HEK293 (cell line): ENCODE measurements at regions not wholly inside any gene's neighbourhood (a gene's known extent, or its start where the extent isn't known, plus 50 kb on each side); places are given as distances from the start of the nearest gene placed in this dataset.

ENCODE experiments used
- CTCF ChIA-PET: fragments of 350-600 bp; formaldehyde crosslinking; extraction: SDS; loops from one replicate; lab custom pipeline; 2021; ENCODE audit warnings: antibody characterized with exemption; lab: Yijun Ruan, JAX
- POLR2A ChIA-PET: fragments of 300-600 bp; formaldehyde crosslinking; extraction: SDS; loops from one replicate; lab custom pipeline; 2020; ENCODE audit warnings: antibody characterized with exemption, inconsistent platforms; lab: Yijun Ruan, JAX
- H3K27ac ChIP-seq: fragments of 200-500 bp; sonication (Bioruptor generic); 2 replicates; pipeline ENCODE4 v1.5.1; 2014; ENCODE audit warnings: low read depth, low read length, control low read depth, inconsistent platforms; ENCODE audit errors: extremely low read depth
- H3K36me3 ChIP-seq, 2 experiments: fragments of 200-500 bp in 1 of 2; sonication (Bioruptor generic) in 1 of 2; 1 replicate in 1 of 2; 2 replicates in 1 of 2; pipeline ENCODE4 v1.5.1; 2014 to 2017; ENCODE audit warnings: inconsistent platforms in 2 of 2, low read length in 2 of 2; ENCODE audit not compliant: control insufficient read depth in 2 of 2, insufficient read depth in 1 of 2
- H3K4me1 ChIP-seq: fragments of 200-500 bp; sonication (Bioruptor generic); 2 replicates; pipeline ENCODE4 v1.5.1; 2014; ENCODE audit warnings: mild to moderate bottlenecking, low read length, inconsistent platforms; ENCODE audit not compliant: control insufficient read depth, insufficient read depth
- H3K4me3 ChIP-seq: 2 replicates; pipeline ENCODE4 v1.5.1; 2011; ENCODE audit warnings: low read depth, mild to moderate bottlenecking, control low read depth, low read length, moderate library complexity
- H3K9me3 ChIP-seq: fragments of 200-500 bp; sonication (Bioruptor generic); 2 replicates; pipeline ENCODE4 v1.5.1; 2014; ENCODE audit warnings: low read depth, low read length, inconsistent platforms; ENCODE audit not compliant: control insufficient read depth, insufficient read depth
- ATF2 ChIP-seq: fragments of 450-650 bp; formaldehyde crosslinking; IDR thresholded peaks from 2 replicates; pipeline ENCODE4 v1.5.1; 2016; ENCODE audit warnings: missing biosample characterization, missing genetic modification characterization, low read depth
- EGR2 ChIP-seq: fragments of 450-650 bp; formaldehyde crosslinking; IDR thresholded peaks from 2 replicates; pipeline ENCODE4 v1.5.1; 2016; ENCODE audit warnings: low read depth, missing biosample characterization, missing genetic modification characterization
- SP3 ChIP-seq: fragments of 450-650 bp; formaldehyde crosslinking; IDR thresholded peaks from 2 replicates; pipeline ENCODE4 v1.5.1; 2016; ENCODE audit warnings: missing biosample characterization, missing genetic modification characterization
- SP7 ChIP-seq: fragments of 450-650 bp; formaldehyde crosslinking; IDR thresholded peaks from 2 replicates; pipeline ENCODE4 v1.5.1; 2016; ENCODE audit warnings: missing biosample characterization, missing genetic modification characterization
- ZBTB17 ChIP-seq: fragments of 450-650 bp; formaldehyde crosslinking; IDR thresholded peaks from 2 replicates; pipeline ENCODE4 v1.5.1; 2016; ENCODE audit warnings: missing biosample characterization, missing genetic modification characterization
- ZBTB20 ChIP-seq: fragments of 450-650 bp; formaldehyde crosslinking; IDR thresholded peaks from 2 replicates; pipeline ENCODE4 v1.5.1; 2016; ENCODE audit warnings: missing biosample characterization, missing genetic modification characterization
- ZBTB44 ChIP-seq: fragments of 450-650 bp; IDR thresholded peaks from 2 replicates; pipeline ENCODE4 v1.5.1; 2018; ENCODE audit warnings: missing biosample characterization, mild to moderate bottlenecking, missing genetic modification characterization
- ZNF138 ChIP-seq: fragments of 450-650 bp; formaldehyde crosslinking; IDR thresholded peaks from 2 replicates; pipeline ENCODE4 v1.5.1; 2016; ENCODE audit warnings: missing biosample characterization, missing genetic modification characterization, borderline replicate concordance
- ZNF18 ChIP-seq: fragments of 450-650 bp; formaldehyde crosslinking; IDR thresholded peaks from 2 replicates; pipeline ENCODE4 v1.5.1; 2016; ENCODE audit warnings: missing biosample characterization, missing genetic modification characterization
- ZNF211 ChIP-seq: fragments of 450-650 bp; formaldehyde crosslinking; IDR thresholded peaks from 2 replicates; pipeline ENCODE4 v1.5.1; 2016; ENCODE audit warnings: low read depth, missing biosample characterization, missing genetic modification characterization
- ZNF214 ChIP-seq: fragments of 450-650 bp; formaldehyde crosslinking; IDR thresholded peaks from 2 replicates; pipeline ENCODE4 v1.5.1; 2017; ENCODE audit warnings: missing biosample characterization, mild to moderate bottlenecking, missing genetic modification characterization, borderline replicate concordance
- ZNF223 ChIP-seq: fragments of 450-650 bp; formaldehyde crosslinking; IDR thresholded peaks from 2 replicates; pipeline ENCODE4 v1.5.1; 2016; ENCODE audit warnings: missing biosample characterization, missing genetic modification characterization
- ZNF23 ChIP-seq: fragments of 450-650 bp; formaldehyde crosslinking; IDR thresholded peaks from 2 replicates; pipeline ENCODE4 v1.5.1; 2016; ENCODE audit warnings: missing biosample characterization, missing genetic modification characterization, borderline replicate concordance
- ZNF302 ChIP-seq: fragments of 450-650 bp; formaldehyde crosslinking; IDR thresholded peaks from 2 replicates; pipeline ENCODE4 v1.5.1; 2016; ENCODE audit warnings: missing biosample characterization, missing genetic modification characterization, low read depth
- ZNF324 ChIP-seq: fragments of 450-650 bp; formaldehyde crosslinking; IDR thresholded peaks from 2 replicates; pipeline ENCODE4 v1.5.1; 2016; ENCODE audit warnings: missing biosample characterization, missing genetic modification characterization
- ZNF404 ChIP-seq: fragments of 450-650 bp; formaldehyde crosslinking; IDR thresholded peaks from 2 replicates; pipeline ENCODE4 v1.5.1; 2017; ENCODE audit warnings: missing biosample characterization, missing genetic modification characterization
- ZNF544 ChIP-seq: fragments of 450-650 bp; formaldehyde crosslinking; IDR thresholded peaks from 2 replicates; pipeline ENCODE4 v1.5.0; 2017; ENCODE audit warnings: missing biosample characterization, missing genetic modification characterization
- ZNF610 ChIP-seq: fragments of 450-650 bp; formaldehyde crosslinking; IDR thresholded peaks from 2 replicates; pipeline ENCODE4 v1.5.1; 2016; ENCODE audit warnings: missing biosample characterization, missing genetic modification characterization, borderline replicate concordance
- ZNF645 ChIP-seq: fragments of 450-650 bp; formaldehyde crosslinking; IDR thresholded peaks from 2 replicates; pipeline ENCODE4; 2016; ENCODE audit warnings: missing biosample characterization, missing genetic modification characterization
- ZNF654 ChIP-seq: fragments of 450-650 bp; formaldehyde crosslinking; IDR thresholded peaks from 2 replicates; pipeline ENCODE4 v1.5.1; 2016; ENCODE audit warnings: low read depth, missing biosample characterization, missing genetic modification characterization
- ZNF677 ChIP-seq: fragments of 450-650 bp; IDR thresholded peaks from 2 replicates; pipeline ENCODE4 v1.5.0; 2018; ENCODE audit warnings: missing biosample characterization, mild to moderate bottlenecking, missing genetic modification characterization, moderate library complexity
- ZNF791 ChIP-seq: fragments of 450-650 bp; formaldehyde crosslinking; IDR thresholded peaks from 2 replicates; pipeline ENCODE4 v1.5.1; 2016; ENCODE audit warnings: missing biosample characterization, missing genetic modification characterization
- ZSCAN4 ChIP-seq: fragments of 450-650 bp; formaldehyde crosslinking; IDR thresholded peaks from 2 replicates; pipeline ENCODE4 v1.5.1; 2017; ENCODE audit warnings: missing biosample characterization, missing genetic modification characterization

GRCh38 chr6:9745966-9746365 lies 668.9 kb downstream of the TFAP2A start (continued):
- TF ChIP-seq ZBTB20 (tag by site-specific recombination) (no peak), ZNF404 (tag by site-specific recombination) (no peak)

GRCh38 chr6:9745476-9745875 lies 669.4 kb downstream of the TFAP2A start:
- no peak for TF ChIP-seq ZNF223 (tag by site-specific recombination)
- TF ChIP-seq ZNF138, result no peak
- no peak for TF ChIP-seq EGR2 (tag by site-specific recombination)
- no peak for TF ChIP-seq ZNF23 (tag by site-specific recombination)
- no peak for TF ChIP-seq SP7 (tag by site-specific recombination)
- TF ChIP-seq ZNF610, result no peak
- Histone ChIP-seq H3K4me3 (no peak overlapping the region), H3K9me3 (no peaks in the 10 kb centered on the region), H3K4me1 (no peaks in the 10 kb centered on the region), H3K27ac (no peak overlapping the region), H3K36me3 (no peaks in the 10 kb centered on the region)
- CTCF ChIA-PET, result interaction anchor here (0.7 kb wide), 1 partner anchor 22 kb away, joined by 3 read pairs; no protein-coding TSS in a partner anchor
- POLR2A ChIA-PET, result no interaction called here

- no peaks in the 10 kb centered on the region for H3K9me3 ChIP-seq
- TF ChIP-seq ZNF645 (tag by site-specific recombination) (no peak), ATF2 (tag by site-specific recombination) (peak; percentile 41; the same call in 1 of the 2 replicates)
- TF ChIP-seq, all 188 proteins: peak for 1
- POLR2A ChIA-PET, result no interaction called here
- Histone ChIP-seq H3K36me3 (no peaks in the 10 kb centered on the region), H3K4me1 (no peaks in the 10 kb centered on the region), H3K4me3 (no peak overlapping the region), H3K27ac (no peak overlapping the region)
- CTCF ChIA-PET, result interaction anchor here (0.7 kb wide), 1 partner anchor 456 kb away, joined by 3 read pairs; no protein-coding TSS in a partner anchor
These were observed 670.8 kb downstream of the TFAP2A start for GRCh38 chr6:9744119-9744518.

- H3K9me3 ChIP-seq, result no peaks in the 10 kb centered on the region
- H3K4me1 ChIP-seq, result no peaks in the 10 kb centered on the region
- ChIA-PET POLR2A (no interaction called here), CTCF (no interaction called here)
- H3K27ac ChIP-seq, result no peak overlapping the region
- no peaks in the 10 kb centered on the region for H3K36me3 ChIP-seq
- no peak for TF ChIP-seq ZNF677
- TF ChIP-seq ZNF654 (tag by site-specific recombination), result no peak
- TF ChIP-seq ZNF791 (tag by site-specific recombination), result no peak
- no peak for TF ChIP-seq ZNF544
- no peak for TF ChIP-seq ZNF214 (tag by site-specific recombination)
- TF ChIP-seq SP3 (tag by site-specific recombination), result no peak
- no peak for TF ChIP-seq ZNF324 (tag by site-specific recombination)
- no peak for TF ChIP-seq ZBTB44 (tag by site-specific recombination)
- no peak for TF ChIP-seq ZBTB17 (tag by site-specific recombination)
- no peak for TF ChIP-seq ZSCAN4 (tag by site-specific recombination)
- no peak for TF ChIP-seq ZNF18
- no peak for TF ChIP-seq ZNF211 (tag by site-specific recombination)
- TF ChIP-seq ZNF302, result no peak
- TF ChIP-seq, all 188 proteins: peak for 0
- H3K4me3 ChIP-seq, result no peak overlapping the region
These were observed 682.8 kb downstream of the TFAP2A start for GRCh38 chr6:9732056-9732455.
